Naive thymus-derived CD4-positive, alpha-beta T cell (primary cell): ENCODE measurements at regions not wholly inside any gene's neighbourhood (a gene's known extent, or its start where the extent isn't known, plus 50 kb on each side); places are given as distances from the start of the nearest gene placed in this dataset.

Source experiments
- ATAC-seq: fragments of 150-1000 bp; cut with Tn5 transposase; 2 replicates; pipeline ENCODE4 v1.10.0; 2021; ENCODE audit warnings: mild to moderate bottlenecking, moderate library complexity
- CTCF ChIA-PET: fragments of 350-600 bp; sonication (Branson Sonifier 250); formaldehyde crosslinking; loops from one replicate; lab custom pipeline; 2021; ENCODE audit warnings: antibody characterized with exemption; lab: Charles Lee
- POLR2A ChIA-PET: fragments of 350-600 bp; sonication (Branson Sonifier 250); formaldehyde crosslinking; loops from one replicate; lab custom pipeline; 2021; ENCODE audit warnings: antibody characterized with exemption, inconsistent platforms; lab: Charles Lee
- DNase-seq, 9 donors: peaks; one replicate each; pipeline versions ENCODE4 v3.0.0 to v3.0.0-alpha.2; 2020 to 2022; ENCODE audit warnings: mixed read lengths in 1 of 9
- H3K27ac ChIP-seq: one replicate; pipeline ENCODE4 v1.7.0; 2013; ENCODE audit warnings: mild to moderate bottlenecking, low read depth, low read length, moderate library complexity
- H3K27me3 ChIP-seq, 2 donors: one replicate each; pipeline ENCODE4 v1.7.0; 2013; ENCODE audit warnings: low read length in 2 of 2, mild to moderate bottlenecking in 2 of 2, moderate library complexity in 2 of 2; ENCODE audit not compliant: control insufficient read depth in 2 of 2, insufficient read depth in 2 of 2
- H3K36me3 ChIP-seq, 3 experiments: 1 replicate in 2 of 3; 2 replicates in 1 of 3; pipeline ENCODE4 v1.7.0; 2013; ENCODE audit warnings: low read length in 3 of 3, mild to moderate bottlenecking in 3 of 3, moderate library complexity in 1 of 3; ENCODE audit not compliant: insufficient read depth in 3 of 3, control insufficient read depth in 2 of 3
- H3K4me1 ChIP-seq, 2 donors: one replicate each; pipeline ENCODE4 v1.7.0; 2013; ENCODE audit warnings: low read length in 2 of 2, mild to moderate bottlenecking in 2 of 2, moderate library complexity in 1 of 2; ENCODE audit not compliant: control insufficient read depth in 2 of 2, insufficient read depth in 2 of 2
- H3K4me3 ChIP-seq: 2 replicates; pipeline ENCODE4 v1.7.0; 2013; ENCODE audit warnings: mild to moderate bottlenecking, low read length
- H3K9me3 ChIP-seq, 3 experiments: 1 replicate in 2 of 3; 2 replicates in 1 of 3; pipeline ENCODE4 v1.7.0; 2013; ENCODE audit warnings: low read length in 3 of 3; ENCODE audit not compliant: control insufficient read depth in 2 of 3
- H3K27ac Mint-ChIP-seq, 9 donors: one replicate each; pipeline ENCODE4 v1.8.0; 2020 to 2022; ENCODE audit warnings: mixed read lengths in 9 of 9, mild to moderate bottlenecking in 8 of 9, moderate library complexity in 5 of 9, inconsistent platforms in 2 of 9
- H3K27me3 Mint-ChIP-seq, 5 donors: one replicate each; pipeline ENCODE4 v1.8.0; 2021 to 2022; ENCODE audit warnings: mixed read lengths in 5 of 5, mild to moderate bottlenecking in 1 of 5
- H3K36me3 Mint-ChIP-seq, 5 donors: one replicate each; pipeline ENCODE4 v1.8.0; 2020 to 2022; ENCODE audit warnings: mixed read lengths in 5 of 5, mild to moderate bottlenecking in 3 of 5, inconsistent platforms in 1 of 5
- H3K4me1 Mint-ChIP-seq, 7 donors: one replicate each; pipeline ENCODE4 v1.8.0; 2020 to 2022; ENCODE audit warnings: mixed read lengths in 7 of 7, mild to moderate bottlenecking in 3 of 7, inconsistent platforms in 1 of 7
- H3K4me3 Mint-ChIP-seq, 10 donors: one replicate each; pipeline ENCODE4 v1.8.0; 2020 to 2022; ENCODE audit warnings: mild to moderate bottlenecking in 10 of 10, mixed read lengths in 10 of 10, moderate library complexity in 6 of 10, inconsistent platforms in 2 of 10
- H3K9me3 Mint-ChIP-seq, 11 donors: one replicate each; pipeline ENCODE4 v1.8.0; 2020 to 2022; ENCODE audit warnings: mixed read lengths in 11 of 11, mild to moderate bottlenecking in 4 of 11, inconsistent platforms in 1 of 11, moderate library complexity in 1 of 11
- intact Hi-C, 2 donors: fragments of 100-400 bp; cut with micrococcal nuclease; formaldehyde crosslinking; loops; one replicate each; pipeline ENCODE4 v1.15.1; 2023

DNA sequence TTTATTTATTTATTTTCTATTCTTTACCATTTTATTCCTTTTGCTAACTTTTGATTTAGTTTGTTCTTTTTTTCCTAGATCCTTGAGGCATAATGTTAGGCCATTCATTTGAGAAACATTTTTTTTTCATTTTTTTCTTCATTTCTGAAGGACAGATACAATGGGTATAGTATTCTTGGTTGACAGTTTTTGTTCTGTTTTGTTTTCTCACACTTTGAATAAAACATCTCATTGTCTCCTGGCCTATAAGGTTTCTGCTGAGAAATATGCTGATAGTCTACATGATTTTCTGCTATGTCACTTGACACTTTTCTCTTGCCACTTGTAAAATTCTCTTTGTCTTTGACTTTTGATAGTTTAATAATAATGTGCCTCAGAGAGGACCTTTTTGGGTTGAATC is 294.6 kb upstream of the EPHA7 start:
- no peaks in the 10 kb centered on the region for H3K4me1 ChIP-seq
- peaks cover 0 to 18% (median 0%) of the 10 kb centered on the region in 3 experiments for H3K9me3 ChIP-seq
- Mint-ChIP-seq H3K4me1 (no peaks in the 10 kb centered on the region), H3K27me3 (no peaks in the 10 kb centered on the region), H3K36me3 (no peaks in the 10 kb centered on the region), H3K9me3 (peaks cover 2 to 53% (median 15%) of the 10 kb centered on the region in 11 donors), H3K4me3 (no peak overlapping the region), H3K27ac (no peak overlapping the region)
- H3K27me3 ChIP-seq: no peaks in the 10 kb centered on the region
- H3K36me3 ChIP-seq: no peaks in the 10 kb centered on the region
- ATAC-seq: no peak
- H3K4me3 ChIP-seq: no peak overlapping the region
- ChIA-PET CTCF (no interaction called here), POLR2A (no interaction called here)
- DNase-seq: no peak
- H3K27ac ChIP-seq: no peak overlapping the region
- intact Hi-C loops: no loop called here

GRCh38 chr6:93703431-93703830 is 284.1 kb upstream of the EPHA7 start:
- H3K27me3 Mint-ChIP-seq: no peaks in the 10 kb centered on the region
- H3K9me3 Mint-ChIP-seq: peaks cover 2 to 20% (median 11%) of the 10 kb centered on the region in 11 donors
- H3K4me1 Mint-ChIP-seq: no peaks in the 10 kb centered on the region
- Histone ChIP-seq H3K4me1 (no peaks in the 10 kb centered on the region), H3K36me3 (no peaks in the 10 kb centered on the region), H3K9me3 (peaks cover 0 to 5% (median 0%) of the 10 kb centered on the region in 3 experiments), H3K4me3 (no peak overlapping the region), H3K27ac (no peak overlapping the region), H3K27me3 (no peaks in the 10 kb centered on the region)
- POLR2A ChIA-PET: no interaction called here
- peaks cover 0 to 3% (median 0%) of the 10 kb centered on the region in 5 donors for H3K36me3 Mint-ChIP-seq
- DNase-seq (no peak), ATAC-seq (no peak)
- intact Hi-C loops: no loop called here
- H3K27ac Mint-ChIP-seq: no peak overlapping the region
- CTCF ChIA-PET: no interaction called here
- H3K4me3 Mint-ChIP-seq: no peak overlapping the region

- H3K4me1 ChIP-seq: no peaks in the 10 kb centered on the region
- ATAC-seq: no peak
- no peak overlapping the region for H3K4me3 Mint-ChIP-seq
- no peak overlapping the region for H3K4me3 ChIP-seq
- no peaks in the 10 kb centered on the region for H3K4me1 Mint-ChIP-seq
- no peak for DNase-seq
- H3K27ac ChIP-seq: no peak overlapping the region
- no peaks in the 10 kb centered on the region for H3K27me3 Mint-ChIP-seq
- no peaks in the 10 kb centered on the region for H3K36me3 ChIP-seq
- POLR2A ChIA-PET: no interaction called here
- H3K27me3 ChIP-seq: no peaks in the 10 kb centered on the region
- no peaks in the 10 kb centered on the region for H3K9me3 ChIP-seq
- H3K27ac Mint-ChIP-seq: no peak overlapping the region
- intact Hi-C loops: no loop called here
- CTCF ChIA-PET: no interaction called here
- H3K36me3 Mint-ChIP-seq: peaks cover 0 to under 1% (median 0%) of the 10 kb centered on the region in 5 donors
- peaks cover 2 to 11% (median 5%) of the 10 kb centered on the region in 11 donors for H3K9me3 Mint-ChIP-seq
Measured at GRCh38 chr6:93701526-93701925, 282.2 kb upstream of the EPHA7 start.

GRCh38 chr6:93685494-93685893 is 266.1 kb upstream of the EPHA7 start:
- H3K27me3 Mint-ChIP-seq: no peaks in the 10 kb centered on the region
- ChIA-PET POLR2A (no interaction called here), CTCF (no interaction called here)
- peaks cover 2 to 23% (median 6%) of the 10 kb centered on the region in 11 donors for H3K9me3 Mint-ChIP-seq
- H3K36me3 ChIP-seq: no peaks in the 10 kb centered on the region
- H3K36me3 Mint-ChIP-seq: no peaks in the 10 kb centered on the region
- no peaks in the 10 kb centered on the region for H3K27me3 ChIP-seq
- H3K4me3 Mint-ChIP-seq: no peak overlapping the region
- no peak for DNase-seq
- no peaks in the 10 kb centered on the region for H3K4me1 ChIP-seq
- no peak overlapping the region for H3K27ac ChIP-seq
- H3K27ac Mint-ChIP-seq: no peak overlapping the region
- no peak overlapping the region for H3K4me3 ChIP-seq
- no peaks in the 10 kb centered on the region for H3K9me3 ChIP-seq
- intact Hi-C loops: no loop called here
- no peak for ATAC-seq
- no peaks in the 10 kb centered on the region for H3K4me1 Mint-ChIP-seq

DNA sequence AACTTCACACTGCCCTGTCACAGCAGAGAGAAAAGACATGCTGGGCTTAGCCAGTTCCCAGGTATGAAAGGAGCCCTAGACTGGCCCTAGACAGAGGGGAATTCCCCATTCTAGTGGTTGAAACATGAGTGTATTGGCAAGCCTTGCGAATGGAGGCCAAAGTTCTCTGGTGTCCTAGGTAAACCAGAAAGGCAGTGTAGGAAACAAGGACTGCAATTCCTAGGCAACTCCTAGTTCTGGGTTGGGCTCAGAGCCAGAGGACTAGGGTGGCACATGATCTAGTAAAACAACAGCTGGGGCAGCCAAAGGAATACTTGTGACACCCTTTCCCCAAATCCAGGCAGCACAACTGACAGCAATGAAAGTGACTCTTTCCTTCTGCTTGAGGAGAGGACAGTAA is 265.0 kb upstream of the EPHA7 start:
- Mint-ChIP-seq H3K27me3 (no peaks in the 10 kb centered on the region), H3K36me3 (no peaks in the 10 kb centered on the region), H3K4me1 (no peaks in the 10 kb centered on the region), H3K9me3 (peaks cover 2 to 20% (median 6%) of the 10 kb centered on the region in 11 donors), H3K27ac (no peak overlapping the region), H3K4me3 (no peak overlapping the region)
- no peak for DNase-seq
- intact Hi-C loops: no loop called here
- ChIA-PET CTCF (no interaction called here), POLR2A (no interaction called here)
- Histone ChIP-seq H3K4me3 (no peak overlapping the region), H3K27ac (no peak overlapping the region), H3K36me3 (no peaks in the 10 kb centered on the region), H3K27me3 (no peaks in the 10 kb centered on the region), H3K9me3 (no peaks in the 10 kb centered on the region), H3K4me1 (no peaks in the 10 kb centered on the region)
- ATAC-seq: no peak

- Histone ChIP-seq H3K9me3 (no peaks in the 10 kb centered on the region), H3K4me1 (no peaks in the 10 kb centered on the region), H3K36me3 (no peaks in the 10 kb centered on the region), H3K27ac (no peak overlapping the region), H3K4me3 (no peak overlapping the region), H3K27me3 (no peaks in the 10 kb centered on the region)
- Mint-ChIP-seq H3K36me3 (no peaks in the 10 kb centered on the region), H3K27ac (no peak overlapping the region), H3K4me3 (no peak overlapping the region), H3K27me3 (no peaks in the 10 kb centered on the region), H3K4me1 (no peaks in the 10 kb centered on the region), H3K9me3 (peaks cover 0 to 16% (median 5%) of the 10 kb centered on the region in 11 donors)
- intact Hi-C loops: no loop called here
- ChIA-PET POLR2A (no interaction called here), CTCF (no interaction called here)
- ATAC-seq (no peak), DNase-seq (no peak)
Measured at GRCh38 chr6:93679836-93680235, 260.5 kb upstream of the EPHA7 start.

GRCh38 chr6:93678841-93679454 is 259.6 kb upstream of the EPHA7 start:
- Histone ChIP-seq H3K36me3 (no peaks in the 10 kb centered on the region), H3K9me3 (no peaks in the 10 kb centered on the region), H3K27ac (no peak overlapping the region), H3K4me3 (no peak overlapping the region), H3K27me3 (no peaks in the 10 kb centered on the region), H3K4me1 (no peaks in the 10 kb centered on the region)
- H3K27me3 Mint-ChIP-seq: no peaks in the 10 kb centered on the region
- DNase-seq (no peak), ATAC-seq (no peak)
- ChIA-PET CTCF (no interaction called here), POLR2A (no interaction called here)
- H3K4me1 Mint-ChIP-seq: no peaks in the 10 kb centered on the region
- H3K4me3 Mint-ChIP-seq: no peak overlapping the region
- peaks cover 0 to 12% (median 4%) of the 10 kb centered on the region in 11 donors for H3K9me3 Mint-ChIP-seq
- no peaks in the 10 kb centered on the region for H3K36me3 Mint-ChIP-seq
- H3K27ac Mint-ChIP-seq: no peak overlapping the region
- intact Hi-C loops: no loop called here
